ENCODE measurements at regions not wholly inside any gene's neighbourhood (a gene's known extent, or its start where the extent isn't known, plus 50 kb on each side); places are given as distances from the start of the nearest gene placed in this dataset.

DNA sequence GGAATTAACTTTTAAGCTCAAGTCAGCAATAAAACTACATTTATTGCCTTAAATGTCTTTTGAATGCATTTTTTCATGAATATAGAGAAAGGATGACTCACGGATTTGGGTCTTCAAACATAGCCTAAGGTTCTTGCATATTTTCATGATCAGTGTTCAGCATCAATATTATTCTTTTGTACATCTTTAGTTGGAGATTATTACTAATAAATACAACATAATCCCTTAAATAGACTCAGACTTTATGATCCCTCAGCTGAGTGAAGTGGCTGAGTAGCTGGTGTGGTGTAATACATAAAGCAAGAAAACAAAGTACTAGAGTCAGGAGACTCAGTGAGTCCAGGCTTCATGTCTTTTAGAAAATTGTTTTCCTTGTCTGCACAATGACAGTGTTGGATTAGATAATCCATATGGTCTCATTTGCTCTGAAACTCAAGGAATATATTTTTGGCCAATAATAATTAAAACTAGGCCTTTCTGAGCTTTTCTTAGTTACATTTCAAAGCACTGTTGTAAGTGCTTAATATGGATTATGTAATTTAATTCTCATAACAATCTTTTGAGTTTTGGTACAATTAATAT lies 78.3 kb upstream of the UNC5C start:
- no peak for DNase-seq (ENCODE audit: low spot score)
- H3K4me3 ChIP-seq, result no peak overlapping the region
- intact Hi-C loops (cut with DNase I), result no loop called here
- TF ChIP-seq POLR2A (IDR thresholded peaks at IDR 0.05) (no peak), POLR2AphosphoS5 (IDR thresholded peaks at IDR 0.05) (no peak)
- TF ChIP-seq, protein P1, sequence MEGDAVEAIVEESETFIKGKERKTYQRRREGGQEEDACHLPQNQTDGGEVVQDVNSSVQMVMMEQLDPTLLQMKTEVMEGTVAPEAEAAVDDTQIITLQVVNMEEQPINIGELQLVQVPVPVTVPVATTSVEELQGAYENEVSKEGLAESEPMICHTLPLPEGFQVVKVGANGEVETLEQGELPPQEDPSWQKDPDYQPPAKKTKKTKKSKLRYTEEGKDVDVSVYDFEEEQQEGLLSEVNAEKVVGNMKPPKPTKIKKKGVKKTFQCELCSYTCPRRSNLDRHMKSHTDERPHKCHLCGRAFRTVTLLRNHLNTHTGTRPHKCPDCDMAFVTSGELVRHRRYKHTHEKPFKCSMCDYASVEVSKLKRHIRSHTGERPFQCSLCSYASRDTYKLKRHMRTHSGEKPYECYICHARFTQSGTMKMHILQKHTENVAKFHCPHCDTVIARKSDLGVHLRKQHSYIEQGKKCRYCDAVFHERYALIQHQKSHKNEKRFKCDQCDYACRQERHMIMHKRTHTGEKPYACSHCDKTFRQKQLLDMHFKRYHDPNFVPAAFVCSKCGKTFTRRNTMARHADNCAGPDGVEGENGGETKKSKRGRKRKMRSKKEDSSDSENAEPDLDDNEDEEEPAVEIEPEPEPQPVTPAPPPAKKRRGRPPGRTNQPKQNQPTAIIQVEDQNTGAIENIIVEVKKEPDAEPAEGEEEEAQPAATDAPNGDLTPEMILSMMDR (IDR thresholded peaks at IDR 0.05), result no peak
- H3K36me3 ChIP-seq, result no peaks in the 10 kb centered on the region
- H3K27me3 ChIP-seq (replicated peaks; ENCODE audit: insufficient read depth), result no peaks in the 10 kb centered on the region
- H3K9me3 ChIP-seq, result no peaks in the 10 kb centered on the region
- no peaks in the 10 kb centered on the region for H3K4me1 ChIP-seq (replicated peaks)
- WGBS, result 71% methylated on average over 1 of the region's 1 CpG
- no peak overlapping the region for H3K27ac ChIP-seq

DNA sequence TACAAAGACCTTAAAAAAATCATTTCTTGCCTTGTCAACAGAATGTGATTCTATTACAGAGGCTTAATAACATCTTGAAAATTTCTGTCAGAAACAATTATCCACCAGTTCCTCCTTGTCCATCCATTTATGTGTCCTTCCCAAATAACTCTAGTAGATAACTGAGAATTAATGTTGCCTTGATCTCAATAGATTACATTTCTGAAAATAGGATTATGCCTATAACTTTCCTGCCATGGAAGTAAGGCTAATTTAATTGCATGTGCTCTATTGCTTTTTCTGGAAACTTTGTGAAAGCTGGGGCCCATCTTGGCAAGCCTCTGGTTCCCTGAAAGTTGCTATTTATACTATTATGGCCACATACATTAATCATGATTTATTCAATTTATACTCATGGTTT lies 76.2 kb upstream of the UNC5C start:
- TF ChIP-seq, protein P1 (IDR thresholded peaks at IDR 0.05), result no peak
- TF ChIP-seq POLR2A (IDR thresholded peaks at IDR 0.05) (no peak), POLR2AphosphoS5 (IDR thresholded peaks at IDR 0.05) (no peak)
- Histone ChIP-seq H3K27ac (no peak overlapping the region), H3K9me3 (no peaks in the 10 kb centered on the region), H3K4me1 (replicated peaks) (no peaks in the 10 kb centered on the region), H3K36me3 (no peaks in the 10 kb centered on the region), H3K4me3 (no peak overlapping the region), H3K27me3 (replicated peaks; ENCODE audit: insufficient read depth) (no peaks in the 10 kb centered on the region)
- DNase-seq (ENCODE audit: low spot score), result no peak
- intact Hi-C loops (cut with DNase I), result no loop called here

DNA sequence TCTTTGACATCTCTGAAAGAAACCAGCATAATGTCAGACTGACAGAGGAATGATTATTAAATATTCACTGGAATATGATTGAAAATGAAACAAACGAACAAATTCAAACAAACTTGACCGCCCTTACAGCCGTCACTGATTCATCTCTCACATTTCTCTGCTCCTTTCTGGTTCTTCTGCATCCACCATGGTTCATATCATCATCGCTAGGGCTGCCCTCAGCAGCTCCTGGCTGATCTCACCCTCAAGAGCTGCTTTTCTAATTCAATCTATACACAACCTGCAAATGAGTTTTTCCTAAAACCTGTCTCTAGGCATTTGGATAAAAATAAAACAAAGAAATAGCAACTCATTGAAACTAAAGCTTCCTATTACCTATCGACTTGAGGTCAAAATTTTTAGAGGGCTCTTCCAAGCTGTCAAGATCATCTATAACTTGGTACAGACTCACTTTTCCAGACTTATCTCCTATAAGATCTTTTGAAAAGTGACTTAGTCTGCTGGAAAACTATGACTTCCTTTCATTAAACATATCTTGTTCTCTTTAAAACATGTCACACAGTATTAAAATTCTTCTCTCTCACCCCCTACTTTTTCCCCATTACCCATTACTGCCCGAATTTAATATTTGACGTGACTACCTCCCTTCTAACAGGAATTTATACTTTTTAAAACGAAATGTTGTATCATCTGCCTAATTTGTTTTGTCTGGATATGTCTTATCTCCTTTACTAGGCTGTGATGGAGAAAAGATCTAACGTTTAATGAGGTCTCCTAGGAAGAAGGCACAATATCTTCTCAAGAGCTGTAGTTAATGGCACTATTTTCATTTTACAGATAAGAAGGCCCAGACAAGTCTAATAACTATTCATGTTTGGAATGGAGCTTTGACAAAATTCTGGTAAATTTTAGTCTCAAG lies 71.0 kb upstream of the UNC5C start:
- Histone ChIP-seq H3K9me3 (no peaks in the 10 kb centered on the region), H3K4me3 (no peak overlapping the region), H3K27me3 (replicated peaks; ENCODE audit: insufficient read depth) (no peaks in the 10 kb centered on the region), H3K4me1 (replicated peaks) (no peaks in the 10 kb centered on the region), H3K36me3 (no peaks in the 10 kb centered on the region), H3K27ac (no peak overlapping the region)
- TF ChIP-seq, protein P1 (IDR thresholded peaks at IDR 0.05), result no peak
- TF ChIP-seq POLR2A (IDR thresholded peaks at IDR 0.05) (no peak), POLR2AphosphoS5 (IDR thresholded peaks at IDR 0.05) (no peak)
- intact Hi-C loops (cut with DNase I), result no loop called here
- WGBS, result 68% methylated on average over 9 of the region's 9 CpGs
- no peak for DNase-seq (ENCODE audit: low spot score)

DNA sequence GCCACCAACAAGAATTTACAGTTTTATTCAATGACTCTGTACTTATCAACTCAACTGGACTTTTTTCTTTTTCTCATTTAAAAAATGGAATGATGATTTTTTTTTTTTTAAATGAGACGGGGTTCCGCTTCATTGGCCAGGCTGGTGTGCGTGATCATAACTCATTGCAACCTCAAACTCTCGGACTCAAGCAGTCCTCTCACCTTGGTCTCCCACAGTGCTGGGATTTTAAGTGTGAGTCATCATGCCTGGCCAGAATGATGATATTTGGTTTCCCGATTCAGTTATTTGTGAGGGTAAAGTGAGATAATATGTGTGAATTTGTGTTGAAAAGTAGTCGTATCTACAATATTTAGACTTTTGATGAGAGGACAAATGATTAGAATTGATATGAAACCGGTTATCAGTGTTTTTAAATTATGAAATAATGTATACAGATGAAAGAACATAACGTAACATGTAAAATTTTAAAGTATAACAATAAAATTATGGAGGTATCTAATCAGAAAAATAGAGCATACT lies 66.0 kb upstream of the UNC5C start:
- TF ChIP-seq POLR2A (IDR thresholded peaks at IDR 0.05) (no peak), POLR2AphosphoS5 (IDR thresholded peaks at IDR 0.05) (no peak)
- TF ChIP-seq, protein P1 (IDR thresholded peaks at IDR 0.05), result no peak
- Histone ChIP-seq H3K4me1 (replicated peaks) (no peaks in the 10 kb centered on the region), H3K36me3 (no peaks in the 10 kb centered on the region), H3K4me3 (no peak overlapping the region), H3K27ac (no peak overlapping the region), H3K27me3 (replicated peaks; ENCODE audit: insufficient read depth) (no peaks in the 10 kb centered on the region), H3K9me3 (no peaks in the 10 kb centered on the region)
- no peak for DNase-seq (ENCODE audit: low spot score)
- WGBS, result 90% methylated on average over 8 of the region's 8 CpGs
- intact Hi-C loops (cut with DNase I), result no loop called here
